ENCODE measurements at regions not wholly inside any gene's neighbourhood (a gene's known extent, or its start where the extent isn't known, plus 50 kb on each side); places are given as distances from the start of the nearest gene placed in this dataset.

GRCh38 chr7:94272821-94273583, 121.7 kb upstream of the COL1A2 start:
- TF ChIP-seq CTCF (IDR thresholded peaks at IDR 0.05), result no peak
- Mint-ChIP-seq H3K27me3 (ENCODE audit: unreplicated experiment) (no peaks in the 10 kb centered on the region), H3K9me3 (ENCODE audit: unreplicated experiment) (no peaks in the 10 kb centered on the region), H3K36me3 (ENCODE audit: unreplicated experiment) (no peaks in the 10 kb centered on the region), H3K4me3 (ENCODE audit: unreplicated experiment) (no peak overlapping the region), H3K27ac (ENCODE audit: unreplicated experiment) (no peak overlapping the region), H3K4me1 (ENCODE audit: unreplicated experiment) (peaks cover 23% of the 10 kb centered on the region)
- DNase-seq (ENCODE audit: extremely low spot score, unreplicated experiment), result no peak

GRCh38 chr7:94274828-94275227, 119.9 kb upstream of the COL1A2 start:
- Mint-ChIP-seq H3K4me3 (ENCODE audit: unreplicated experiment) (no peak overlapping the region), H3K27ac (ENCODE audit: unreplicated experiment) (no peak overlapping the region), H3K27me3 (ENCODE audit: unreplicated experiment) (no peaks in the 10 kb centered on the region), H3K36me3 (ENCODE audit: unreplicated experiment) (no peaks in the 10 kb centered on the region), H3K9me3 (ENCODE audit: unreplicated experiment) (no peaks in the 10 kb centered on the region), H3K4me1 (ENCODE audit: unreplicated experiment) (peaks cover 39% of the 10 kb centered on the region)
- TF ChIP-seq CTCF (IDR thresholded peaks at IDR 0.05), result no peak
- no peak for DNase-seq (ENCODE audit: extremely low spot score, unreplicated experiment)

GRCh38 chr7:94276027-94276426, 118.7 kb upstream of the COL1A2 start:
- H3K27me3 Mint-ChIP-seq (ENCODE audit: unreplicated experiment), result no peaks in the 10 kb centered on the region
- no peak overlapping the region for H3K27ac Mint-ChIP-seq (ENCODE audit: unreplicated experiment)
- H3K9me3 Mint-ChIP-seq (ENCODE audit: unreplicated experiment), result no peaks in the 10 kb centered on the region
- no peak for TF ChIP-seq CTCF (IDR thresholded peaks at IDR 0.05)
- no peak for DNase-seq (ENCODE audit: extremely low spot score, unreplicated experiment)
- no peak overlapping the region for H3K4me3 Mint-ChIP-seq (ENCODE audit: unreplicated experiment)
- no peaks in the 10 kb centered on the region for H3K36me3 Mint-ChIP-seq (ENCODE audit: unreplicated experiment)
- H3K4me1 Mint-ChIP-seq (ENCODE audit: unreplicated experiment), result peaks cover 49% of the 10 kb centered on the region

GRCh38 chr7:94276795-94277194, 117.9 kb upstream of the COL1A2 start:
- no peaks in the 10 kb centered on the region for H3K36me3 Mint-ChIP-seq (ENCODE audit: unreplicated experiment)
- peak; percentile 71 for TF ChIP-seq CTCF (IDR thresholded peaks at IDR 0.05)
- no peaks in the 10 kb centered on the region for H3K27me3 Mint-ChIP-seq (ENCODE audit: unreplicated experiment)
- H3K27ac Mint-ChIP-seq (ENCODE audit: unreplicated experiment), result peak overlapping the region; percentile 13
- H3K4me3 Mint-ChIP-seq (ENCODE audit: unreplicated experiment), result no peak overlapping the region
- no peak for DNase-seq (ENCODE audit: extremely low spot score, unreplicated experiment)
- H3K4me1 Mint-ChIP-seq (ENCODE audit: unreplicated experiment), result peaks cover 57% of the 10 kb centered on the region
- H3K9me3 Mint-ChIP-seq (ENCODE audit: unreplicated experiment), result no peaks in the 10 kb centered on the region

GRCh38 chr7:94277236-94277635, 117.5 kb upstream of the COL1A2 start:
- no peak for TF ChIP-seq CTCF (IDR thresholded peaks at IDR 0.05)
- no peak for DNase-seq (ENCODE audit: extremely low spot score, unreplicated experiment)
- Mint-ChIP-seq H3K4me3 (ENCODE audit: unreplicated experiment) (no peak overlapping the region), H3K9me3 (ENCODE audit: unreplicated experiment) (no peaks in the 10 kb centered on the region), H3K36me3 (ENCODE audit: unreplicated experiment) (no peaks in the 10 kb centered on the region), H3K27me3 (ENCODE audit: unreplicated experiment) (no peaks in the 10 kb centered on the region), H3K4me1 (ENCODE audit: unreplicated experiment) (peaks cover 61% of the 10 kb centered on the region), H3K27ac (ENCODE audit: unreplicated experiment) (peak overlapping the region; percentile 13)

Data from osteocyte (in vitro differentiated cells).